Ishikawa (cell line): ENCODE measurements at regions not wholly inside any gene's neighbourhood (a gene's known extent, or its start where the extent isn't known, plus 50 kb on each side); places are given as distances from the start of the nearest gene placed in this dataset.

Source experiments
- CEBPB ChIP-seq: IDR thresholded peaks from 2 replicates; pipeline ENCODE4 v1.6.1; 2012
- CREB1 ChIP-seq: IDR thresholded peaks from 2 replicates; pipeline ENCODE4 v1.6.1; 2012; ENCODE audit warnings: low read depth
- EGR1 ChIP-seq: IDR thresholded peaks from 2 replicates; pipeline ENCODE4 v1.6.1; 2012
- EP300 ChIP-seq: IDR thresholded peaks from 2 replicates; pipeline ENCODE4 v1.6.1; 2012; ENCODE audit warnings: borderline replicate concordance
- FOXM1 ChIP-seq: IDR thresholded peaks from 2 replicates; pipeline ENCODE4 v1.6.1; 2012; ENCODE audit warnings: low read depth, borderline replicate concordance
- NFIC ChIP-seq: IDR thresholded peaks from 2 replicates; pipeline ENCODE4 v1.6.1; 2012
- RAD21 ChIP-seq: IDR thresholded peaks from 2 replicates; pipeline ENCODE4 v1.6.1; 2012; ENCODE audit warnings: low read depth
- TAF1 ChIP-seq: IDR thresholded peaks from 2 replicates; pipeline ENCODE4 v1.6.1; 2012; ENCODE audit warnings: low read depth, mild to moderate bottlenecking
- TCF12 ChIP-seq: IDR thresholded peaks from 2 replicates; pipeline ENCODE4 v1.6.1; 2012; ENCODE audit warnings: low read depth
- TEAD4 ChIP-seq: IDR thresholded peaks from 2 replicates; pipeline ENCODE4 v1.6.1; 2012
- YY1 ChIP-seq: IDR thresholded peaks from 2 replicates; pipeline ENCODE4 v1.6.1; 2012; ENCODE audit warnings: low read depth
- ZBTB7A ChIP-seq: IDR thresholded peaks from 2 replicates; pipeline ENCODE4 v1.6.1; 2012; ENCODE audit warnings: low read depth
- TF ChIP-seq, protein P1 (sequence below): IDR thresholded peaks from 2 replicates; pipeline ENCODE4 v1.6.1; 2012
- TF ChIP-seq, protein P2 (sequence below): IDR thresholded peaks from 2 replicates; pipeline ENCODE4 v1.6.1; 2012; ENCODE audit warnings: low read depth, mild to moderate bottlenecking
- TF ChIP-seq, protein P3 (sequence below): IDR thresholded peaks from 2 replicates; pipeline ENCODE4 v1.6.1; 2012

DNA sequence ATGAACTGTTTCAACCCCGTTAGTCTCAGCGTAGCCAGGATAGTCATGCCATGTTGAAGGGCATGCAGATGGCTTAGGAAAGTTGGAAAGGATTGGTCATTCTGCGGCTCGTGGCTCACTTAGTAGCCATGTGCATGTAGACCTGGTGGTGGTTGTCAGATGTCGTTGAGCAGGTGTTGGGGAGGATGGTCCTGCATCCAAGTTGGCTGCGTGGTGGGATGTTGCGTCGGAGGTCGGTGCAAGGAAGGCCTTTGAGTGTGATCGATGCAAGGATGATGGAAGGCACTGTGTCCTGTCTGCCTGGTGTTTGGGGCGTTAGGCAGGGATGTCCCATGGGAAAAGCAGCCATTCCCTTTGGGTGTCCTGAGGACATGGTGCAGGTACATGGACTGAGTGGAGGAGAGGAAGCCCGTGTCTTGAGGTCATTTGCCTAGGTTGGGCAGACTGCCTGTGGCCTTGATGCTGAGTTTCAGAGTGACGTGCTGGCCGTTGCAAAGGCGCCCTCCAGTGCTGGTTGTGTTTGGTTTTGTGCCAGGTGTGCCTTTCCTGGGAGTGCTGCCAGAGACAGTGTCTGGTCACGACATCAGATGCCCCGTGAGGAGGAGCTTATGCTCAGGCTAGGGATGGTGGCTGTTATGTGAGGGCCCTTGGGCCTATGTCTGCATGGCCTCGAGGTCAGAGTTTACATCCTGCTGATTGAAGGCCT lies 103.4 kb downstream of the SNRPN start:
- TF ChIP-seq CEBPB = no peak

DNA sequence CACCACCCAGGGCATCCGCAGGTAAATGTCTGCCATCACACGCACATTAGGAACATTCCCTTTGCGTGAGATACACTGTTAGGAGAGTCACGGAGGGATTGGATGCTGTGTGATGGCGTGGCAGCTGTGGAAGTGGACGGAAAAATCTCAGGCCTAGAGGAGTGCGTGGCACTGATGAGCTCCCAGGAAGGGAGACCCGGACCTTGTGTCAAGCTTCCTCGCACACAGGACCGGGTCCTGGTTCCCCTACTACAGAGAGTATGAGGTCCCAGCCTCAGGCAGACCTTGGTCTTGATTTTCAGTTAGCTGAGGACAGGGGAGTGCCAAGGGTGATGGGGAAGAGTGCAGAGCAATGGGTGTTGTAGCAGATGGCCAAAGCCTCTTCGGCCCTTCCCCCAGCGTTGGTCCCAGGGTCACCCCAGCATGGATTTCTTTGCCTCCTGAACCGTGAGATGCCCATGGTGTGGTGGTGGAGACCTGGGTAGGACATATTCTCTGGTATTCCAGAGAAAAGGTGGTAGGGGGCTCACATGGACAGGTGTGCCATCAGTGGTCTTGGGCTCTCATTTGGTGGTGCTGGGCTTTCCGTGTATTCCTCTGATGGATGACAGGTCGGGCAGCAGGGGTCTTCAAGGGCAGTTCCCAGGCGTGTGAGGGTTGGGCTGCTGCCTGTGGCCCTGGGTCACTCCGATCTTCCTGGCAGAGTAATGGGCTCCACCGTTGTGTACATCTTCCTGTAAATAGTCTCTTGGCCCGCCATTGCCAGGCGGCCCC lies 105.1 kb downstream of the SNRPN start:
- no peak for TF ChIP-seq YY1
- TF ChIP-seq CREB1 = no peak
- TF ChIP-seq TEAD4 = no peak
- TF ChIP-seq RAD21 = no peak
- TF ChIP-seq ZBTB7A = no peak
- no peak for TF ChIP-seq NFIC
- no peak for TF ChIP-seq EGR1

DNA sequence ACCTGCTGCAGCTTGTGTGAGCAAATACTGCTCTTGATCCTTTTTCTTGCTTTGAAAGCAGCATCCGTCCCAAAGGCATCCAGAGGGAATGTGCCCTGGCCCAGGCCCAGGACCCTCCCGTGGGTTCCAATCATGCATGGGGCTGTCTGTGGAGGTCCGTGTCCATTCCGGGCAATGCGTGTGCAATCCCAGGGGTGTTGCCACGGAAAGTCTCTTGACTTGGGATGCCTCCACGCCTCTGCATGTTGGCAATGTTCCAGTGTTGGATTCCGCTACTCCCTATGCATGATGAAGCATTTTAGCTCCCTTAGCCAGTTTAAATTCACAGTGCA lies 105.7 kb downstream of the SNRPN start:
- TF ChIP-seq TCF12 (no peak), TEAD4 (no peak), TAF1 (no peak), ZBTB7A (no peak), NFIC (no peak), CREB1 (no peak), EGR1 (no peak), FOXM1 (no peak), CEBPB (no peak), RAD21 (no peak), YY1 (no peak), EP300 (no peak)
- TF ChIP-seq, protein P1, sequence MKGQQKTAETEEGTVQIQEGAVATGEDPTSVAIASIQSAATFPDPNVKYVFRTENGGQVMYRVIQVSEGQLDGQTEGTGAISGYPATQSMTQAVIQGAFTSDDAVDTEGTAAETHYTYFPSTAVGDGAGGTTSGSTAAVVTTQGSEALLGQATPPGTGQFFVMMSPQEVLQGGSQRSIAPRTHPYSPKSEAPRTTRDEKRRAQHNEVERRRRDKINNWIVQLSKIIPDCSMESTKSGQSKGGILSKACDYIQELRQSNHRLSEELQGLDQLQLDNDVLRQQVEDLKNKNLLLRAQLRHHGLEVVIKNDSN = no peak
- TF ChIP-seq, protein P2, sequence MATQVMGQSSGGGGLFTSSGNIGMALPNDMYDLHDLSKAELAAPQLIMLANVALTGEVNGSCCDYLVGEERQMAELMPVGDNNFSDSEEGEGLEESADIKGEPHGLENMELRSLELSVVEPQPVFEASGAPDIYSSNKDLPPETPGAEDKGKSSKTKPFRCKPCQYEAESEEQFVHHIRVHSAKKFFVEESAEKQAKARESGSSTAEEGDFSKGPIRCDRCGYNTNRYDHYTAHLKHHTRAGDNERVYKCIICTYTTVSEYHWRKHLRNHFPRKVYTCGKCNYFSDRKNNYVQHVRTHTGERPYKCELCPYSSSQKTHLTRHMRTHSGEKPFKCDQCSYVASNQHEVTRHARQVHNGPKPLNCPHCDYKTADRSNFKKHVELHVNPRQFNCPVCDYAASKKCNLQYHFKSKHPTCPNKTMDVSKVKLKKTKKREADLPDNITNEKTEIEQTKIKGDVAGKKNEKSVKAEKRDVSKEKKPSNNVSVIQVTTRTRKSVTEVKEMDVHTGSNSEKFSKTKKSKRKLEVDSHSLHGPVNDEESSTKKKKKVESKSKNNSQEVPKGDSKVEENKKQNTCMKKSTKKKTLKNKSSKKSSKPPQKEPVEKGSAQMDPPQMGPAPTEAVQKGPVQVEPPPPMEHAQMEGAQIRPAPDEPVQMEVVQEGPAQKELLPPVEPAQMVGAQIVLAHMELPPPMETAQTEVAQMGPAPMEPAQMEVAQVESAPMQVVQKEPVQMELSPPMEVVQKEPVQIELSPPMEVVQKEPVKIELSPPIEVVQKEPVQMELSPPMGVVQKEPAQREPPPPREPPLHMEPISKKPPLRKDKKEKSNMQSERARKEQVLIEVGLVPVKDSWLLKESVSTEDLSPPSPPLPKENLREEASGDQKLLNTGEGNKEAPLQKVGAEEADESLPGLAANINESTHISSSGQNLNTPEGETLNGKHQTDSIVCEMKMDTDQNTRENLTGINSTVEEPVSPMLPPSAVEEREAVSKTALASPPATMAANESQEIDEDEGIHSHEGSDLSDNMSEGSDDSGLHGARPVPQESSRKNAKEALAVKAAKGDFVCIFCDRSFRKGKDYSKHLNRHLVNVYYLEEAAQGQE = no peak
- TF ChIP-seq, protein P3, sequence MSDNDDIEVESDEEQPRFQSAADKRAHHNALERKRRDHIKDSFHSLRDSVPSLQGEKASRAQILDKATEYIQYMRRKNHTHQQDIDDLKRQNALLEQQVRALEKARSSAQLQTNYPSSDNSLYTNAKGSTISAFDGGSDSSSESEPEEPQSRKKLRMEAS = no peak

DNA sequence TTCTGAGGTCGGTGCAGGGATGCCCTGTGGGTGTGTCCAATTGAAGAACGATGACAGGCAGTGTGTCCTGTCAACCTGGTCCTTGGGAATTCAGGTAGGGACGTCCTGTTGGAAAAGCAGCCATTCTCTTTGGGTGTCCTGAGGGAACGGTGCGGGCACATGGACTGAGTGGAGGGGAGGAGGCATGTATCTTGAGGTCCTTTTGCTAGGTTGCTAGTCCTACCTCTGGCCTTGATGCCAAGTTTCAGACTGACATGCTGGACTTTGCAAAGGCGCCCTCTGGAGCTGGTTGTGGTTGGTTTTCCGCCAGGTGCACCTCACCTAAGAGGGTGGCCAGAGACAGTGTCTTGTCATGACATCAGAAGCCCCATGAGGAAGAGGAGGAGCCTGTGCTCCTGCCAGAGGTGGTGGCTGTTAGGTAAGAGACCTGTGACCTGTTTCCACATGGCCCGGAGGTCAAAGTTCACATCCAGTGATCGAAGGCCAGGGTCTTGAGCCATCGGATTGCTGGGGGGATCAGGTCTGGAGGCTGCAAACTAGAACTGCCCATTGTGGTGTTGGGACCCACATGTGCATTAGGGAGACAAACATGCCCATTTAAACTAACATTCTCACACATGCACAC lies 106.3 kb downstream of the SNRPN start:
- TF ChIP-seq TCF12 = no peak
- no peak for TF ChIP-seq FOXM1

DNA sequence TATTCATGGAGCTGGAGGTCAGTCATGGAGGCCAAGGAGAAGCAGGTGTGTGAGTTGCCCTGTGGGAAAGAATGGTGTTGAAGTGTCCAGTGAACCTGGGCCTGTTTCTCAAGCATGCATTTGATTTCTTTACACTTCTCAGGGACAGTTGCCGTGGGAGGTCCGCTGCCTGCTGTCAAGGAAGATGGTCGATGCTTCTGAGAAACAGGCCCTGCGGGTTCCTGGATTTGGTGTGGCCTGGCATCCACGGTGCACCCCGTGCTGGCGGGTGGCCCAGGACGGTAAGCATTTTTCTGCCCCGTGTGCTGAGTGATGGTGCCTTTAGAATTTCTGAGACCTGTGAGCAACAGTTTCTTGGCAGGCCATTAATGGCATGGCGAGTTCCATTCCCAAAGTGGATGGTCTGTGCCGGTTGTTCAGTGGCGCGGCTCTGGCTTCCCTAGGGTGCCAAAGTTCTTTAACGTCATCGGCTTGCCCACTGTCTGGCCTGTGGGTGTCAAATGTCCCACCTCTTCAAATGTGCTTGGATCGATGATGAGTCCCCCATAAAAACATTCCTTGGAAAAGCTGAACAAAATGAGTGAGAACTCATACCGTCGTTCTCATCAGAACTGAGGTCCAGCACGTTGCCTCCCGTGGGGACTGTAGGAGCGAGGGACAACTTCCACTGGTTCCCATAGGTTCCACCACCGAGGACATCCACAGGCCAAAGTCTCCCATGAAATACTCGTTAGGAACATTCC lies 107.2 kb downstream of the SNRPN start:
- TF ChIP-seq, protein P2 = no peak
- TF ChIP-seq TAF1 = no peak

DNA sequence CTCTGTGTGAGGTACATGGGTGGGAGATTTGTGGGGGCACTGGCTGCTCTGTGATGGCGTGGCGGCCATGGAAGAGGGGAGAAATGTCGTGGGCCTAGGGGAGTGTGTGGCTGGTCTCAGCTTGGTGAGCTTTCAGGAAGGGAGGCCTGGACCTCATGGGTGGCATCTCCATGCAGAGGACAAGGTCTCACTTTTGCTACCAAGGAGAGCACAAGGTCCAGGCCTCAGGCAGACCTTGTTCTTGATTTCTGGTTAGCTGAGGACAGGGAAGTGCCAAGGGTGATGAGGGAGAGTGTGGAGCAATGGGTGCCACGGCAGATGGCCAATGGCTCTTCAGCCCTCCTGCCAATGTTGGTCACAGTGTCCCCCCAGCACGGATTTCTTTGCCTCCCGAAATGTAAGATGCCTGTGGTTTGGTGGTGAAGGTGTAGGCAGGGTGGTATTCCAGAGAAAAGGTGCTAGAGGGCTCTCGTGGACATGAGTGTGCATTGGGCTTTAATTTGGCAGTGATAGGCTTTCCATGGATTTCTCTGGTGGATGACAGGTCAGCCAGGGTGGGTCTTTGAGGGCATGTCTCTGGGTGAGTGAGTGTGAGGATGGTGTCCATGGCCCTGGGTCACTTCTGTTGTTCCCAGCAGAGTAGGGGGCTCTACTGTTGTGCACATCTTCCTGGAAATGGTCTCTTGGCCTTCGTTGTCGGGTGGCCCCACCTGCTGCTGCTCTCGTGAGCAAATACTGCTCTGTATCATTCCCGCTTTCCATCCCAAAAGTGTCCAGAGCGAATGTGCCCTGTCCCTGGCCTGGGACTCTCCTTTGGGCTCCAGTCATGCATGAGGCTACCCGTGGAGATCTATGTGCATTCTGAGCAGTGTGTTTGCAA lies 108.0 kb downstream of the SNRPN start:
- TF ChIP-seq, protein P2 = no peak
- TF ChIP-seq TAF1 = no peak
- TF ChIP-seq EP300 = no peak
- no peak for TF ChIP-seq TCF12
- TF ChIP-seq, protein P1 = no peak
- no peak for TF ChIP-seq CREB1
- TF ChIP-seq CEBPB = no peak
- no peak for TF ChIP-seq ZBTB7A
- TF ChIP-seq NFIC = no peak
- no peak for TF ChIP-seq EGR1
- no peak for TF ChIP-seq TEAD4
- no peak for TF ChIP-seq YY1
- no peak for TF ChIP-seq RAD21
- TF ChIP-seq, protein P3 = no peak
- no peak for TF ChIP-seq FOXM1
